ENCODE measurements at regions not wholly inside any gene's neighbourhood (a gene's known extent, or its start where the extent isn't known, plus 50 kb on each side); places are given as distances from the start of the nearest gene placed in this dataset.
"Not testable (repeated sequence)": the region's sequence is repeated elsewhere in the genome, so short reads cannot be mapped to it uniquely, and the experiment has no call there.

GRCh38 chr6:4472222-4472621 lies 304.0 kb upstream of the CDYL start:
- H3K27me3 Mint-ChIP-seq (ENCODE audit: unreplicated experiment): peaks cover 4% of the 10 kb centered on the region

GRCh38 chr6:4471515-4471914 lies 304.7 kb upstream of the CDYL start:
- Mint-ChIP-seq H3K4me3 (ENCODE audit: unreplicated experiment) (peak overlapping the region; percentile 65), H3K36me3 (ENCODE audit: low read depth, unreplicated experiment) (peaks cover 12% of the 10 kb centered on the region), H3K9me3 (ENCODE audit: unreplicated experiment) (peaks cover 20% of the 10 kb centered on the region)
- H3K27me3 Mint-ChIP-seq (ENCODE audit: unreplicated experiment); H3K27ac Mint-ChIP-seq (ENCODE audit: unreplicated experiment); H3K4me1 Mint-ChIP-seq (ENCODE audit: unreplicated experiment); DNase-seq (ENCODE audit: low spot score): not testable (repeated sequence)

More at GRCh38 chr6:4472222-4472621, 304.0 kb upstream of the CDYL start:
- Mint-ChIP-seq H3K4me1 (ENCODE audit: unreplicated experiment) (no peaks in the 10 kb centered on the region), H3K27ac (ENCODE audit: unreplicated experiment) (no peak overlapping the region), H3K4me3 (ENCODE audit: unreplicated experiment) (no peak overlapping the region), H3K36me3 (ENCODE audit: low read depth, unreplicated experiment) (peaks cover 12% of the 10 kb centered on the region), H3K9me3 (ENCODE audit: unreplicated experiment) (peaks cover 20% of the 10 kb centered on the region)
- TF ChIP-seq CTCF (IDR thresholded peaks at IDR 0.05; ENCODE audit: unreplicated experiment): no peak
- no peak for DNase-seq (ENCODE audit: low spot score)

GRCh38 chr6:4470698-4471210 lies 305.4 kb upstream of the CDYL start:
- no peak overlapping the region for H3K4me3 Mint-ChIP-seq (ENCODE audit: unreplicated experiment)
- TF ChIP-seq CTCF (IDR thresholded peaks at IDR 0.05; ENCODE audit: unreplicated experiment): no peak
- peaks cover 20% of the 10 kb centered on the region for H3K9me3 Mint-ChIP-seq (ENCODE audit: unreplicated experiment)
- H3K36me3 Mint-ChIP-seq (ENCODE audit: low read depth, unreplicated experiment): peaks cover 12% of the 10 kb centered on the region
- H3K4me1 Mint-ChIP-seq (ENCODE audit: unreplicated experiment): peaks cover 3% of the 10 kb centered on the region
- no peak overlapping the region for H3K27ac Mint-ChIP-seq (ENCODE audit: unreplicated experiment)
- DNase-seq (ENCODE audit: low spot score): no peak
- peaks cover 4% of the 10 kb centered on the region for H3K27me3 Mint-ChIP-seq (ENCODE audit: unreplicated experiment)

- Mint-ChIP-seq H3K27me3 (ENCODE audit: unreplicated experiment) (peaks cover 4% of the 10 kb centered on the region), H3K36me3 (ENCODE audit: low read depth, unreplicated experiment) (peaks cover 8% of the 10 kb centered on the region), H3K4me3 (ENCODE audit: unreplicated experiment) (no peak overlapping the region), H3K27ac (ENCODE audit: unreplicated experiment) (no peak overlapping the region), H3K4me1 (ENCODE audit: unreplicated experiment) (peaks cover 3% of the 10 kb centered on the region), H3K9me3 (ENCODE audit: unreplicated experiment) (peaks cover 9% of the 10 kb centered on the region)
- DNase-seq (ENCODE audit: low spot score): no peak
- no peak for TF ChIP-seq CTCF (IDR thresholded peaks at IDR 0.05; ENCODE audit: unreplicated experiment)
Measured at GRCh38 chr6:4466769-4467480, 309.3 kb upstream of the CDYL start.

GRCh38 chr6:4466261-4466660 lies 309.9 kb upstream of the CDYL start:
- H3K9me3 Mint-ChIP-seq (ENCODE audit: unreplicated experiment): peaks cover 2% of the 10 kb centered on the region
- no peak for TF ChIP-seq CTCF (IDR thresholded peaks at IDR 0.05; ENCODE audit: unreplicated experiment)
- no peak overlapping the region for H3K4me3 Mint-ChIP-seq (ENCODE audit: unreplicated experiment)
- no peak for DNase-seq (ENCODE audit: low spot score)
- peaks cover under 1% of the 10 kb centered on the region for H3K27me3 Mint-ChIP-seq (ENCODE audit: unreplicated experiment)
- H3K4me1 Mint-ChIP-seq (ENCODE audit: unreplicated experiment): peaks cover 3% of the 10 kb centered on the region
- peaks cover 5% of the 10 kb centered on the region for H3K36me3 Mint-ChIP-seq (ENCODE audit: low read depth, unreplicated experiment)
- H3K27ac Mint-ChIP-seq (ENCODE audit: unreplicated experiment): no peak overlapping the region

All from endothelial cell (in vitro differentiated cells).